HEK293T (cell line): ENCODE measurements at regions not wholly inside any gene's neighbourhood (a gene's known extent, or its start where the extent isn't known, plus 50 kb on each side); places are given as distances from the start of the nearest gene placed in this dataset.

Experiments
- FOXA1 ChIP-seq: fragments of 450-650 bp; IDR thresholded peaks from 2 replicates; pipeline ENCODE4 v1.6.1; 2016; ENCODE audit warnings: mild to moderate bottlenecking
- TARDBP ChIP-seq: fragments of 450-650 bp; IDR thresholded peaks from 2 replicates; pipeline ENCODE4 v1.6.1; 2016

DNA sequence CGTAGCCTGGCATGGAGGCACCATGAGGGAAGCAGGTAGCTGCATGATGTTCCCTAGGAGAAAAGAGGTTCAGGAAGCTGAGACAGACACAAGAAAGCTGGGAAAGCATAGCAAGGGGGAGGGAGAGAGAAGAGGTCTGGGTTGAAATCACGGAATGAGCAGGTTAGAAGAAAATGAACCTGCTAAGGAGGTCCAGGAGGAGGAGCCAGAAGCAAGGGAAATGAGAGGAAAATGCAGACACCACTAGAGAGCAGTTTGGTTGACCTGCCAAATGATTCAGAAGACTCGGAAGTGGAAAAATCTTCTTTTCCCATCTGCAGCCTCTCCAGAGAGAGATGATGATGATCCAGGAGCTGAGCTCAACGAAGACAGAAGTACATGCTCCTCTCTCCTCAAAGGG is 70.9 kb downstream of the VIP start:
- TF ChIP-seq FOXA1: no peak
- TF ChIP-seq TARDBP: no peak
